CD4-positive, alpha-beta T cell treated with Interleukin-15 for 4 hours (primary cell): ENCODE measurements at regions not wholly inside any gene's neighbourhood (a gene's known extent, or its start where the extent isn't known, plus 50 kb on each side); places are given as distances from the start of the nearest gene placed in this dataset.
"Not testable (repeated sequence)": the region's sequence is repeated elsewhere in the genome, so short reads cannot be mapped to it uniquely, and the experiment has no call there.

ENCODE experiments used
- DNase-seq: peaks from one replicate; pipeline ENCODE4 v3.0.0-alpha.2; 2020; ENCODE audit warnings: low spot score

GRCh38 chr10:32217216-32217615 lies 129.7 kb downstream of the EPC1 start:
- no peak for DNase-seq

- DNase-seq, result not testable (repeated sequence)
Observed at GRCh38 chr10:32213838-32214237, 133.1 kb downstream of the EPC1 start.

GRCh38 chr10:32211046-32211363 lies 136.0 kb downstream of the EPC1 start:
- no peak for DNase-seq

GRCh38 chr10:32210306-32211045 lies 136.5 kb downstream of the EPC1 start:
- no peak for DNase-seq

DNA sequence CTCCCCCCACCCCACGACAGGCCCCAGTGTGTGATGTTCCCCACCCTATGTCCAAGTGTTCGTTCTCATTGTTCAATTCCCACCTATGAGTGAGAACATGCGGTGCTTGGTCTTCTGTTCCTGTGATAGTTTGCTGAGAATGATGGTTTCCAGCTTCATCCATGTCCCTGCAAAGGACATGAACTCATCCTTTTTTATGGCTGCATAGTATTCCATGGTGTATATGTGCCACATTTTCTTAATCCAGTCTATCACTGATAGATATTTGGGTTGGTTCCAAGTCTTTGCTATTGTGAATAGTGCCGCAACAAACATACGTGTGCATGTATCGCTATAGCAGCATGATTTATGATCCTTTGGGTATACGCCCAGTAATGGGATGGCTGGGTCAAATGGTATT lies 139.0 kb downstream of the EPC1 start:
- not testable (repeated sequence) for DNase-seq

- peak; percentile 51 for DNase-seq
Observed at GRCh38 chr10:32207544-32207943, 139.4 kb downstream of the EPC1 start.

GRCh38 chr10:32205670-32206069 lies 141.3 kb downstream of the EPC1 start:
- DNase-seq, result no peak

DNA sequence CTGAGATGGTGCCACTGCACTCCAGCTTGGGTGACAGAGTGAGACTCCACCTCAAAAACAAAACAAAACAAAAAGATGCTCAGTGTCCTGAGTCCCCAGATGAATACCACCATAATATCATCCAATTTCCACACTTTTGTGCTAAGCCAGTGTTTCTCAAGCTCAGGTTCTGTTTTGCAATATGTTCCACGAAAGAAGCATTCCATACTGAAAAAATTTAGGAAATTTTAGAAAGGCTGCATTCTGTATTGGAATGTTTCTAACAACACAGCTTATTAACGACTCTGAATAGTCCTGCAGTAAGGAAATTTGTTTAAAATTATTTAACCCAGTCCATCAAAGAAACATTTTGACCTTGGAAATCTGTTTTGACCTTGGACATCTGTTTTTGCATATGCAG lies 142.4 kb downstream of the EPC1 start:
- no peak for DNase-seq

GRCh38 chr10:32199714-32200394 lies 143.6 kb upstream of the KIF5B start:
- no peak for DNase-seq

DNA sequence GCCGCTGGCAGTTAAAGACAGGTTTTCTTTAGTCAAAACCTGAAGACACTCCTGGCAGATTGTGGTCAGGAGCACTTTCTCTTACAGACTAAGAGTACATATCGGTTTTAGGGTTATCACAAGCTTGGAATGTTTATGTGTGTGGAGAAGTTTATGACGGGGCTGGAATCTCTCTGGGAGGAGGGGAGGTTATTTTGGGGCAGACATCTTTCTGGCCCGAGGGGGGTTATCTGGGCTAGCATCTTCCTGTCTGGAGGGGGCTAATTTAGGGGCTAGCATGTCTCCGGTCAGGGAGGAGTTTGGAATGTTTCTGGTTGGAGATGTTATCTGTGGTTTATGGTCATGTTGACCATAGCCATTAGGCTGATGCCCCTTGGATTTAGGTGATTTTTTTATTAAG lies 141.2 kb upstream of the KIF5B start:
- DNase-seq, result no peak

GRCh38 chr10:32190890-32191491 lies 134.8 kb upstream of the KIF5B start:
- DNase-seq, result peak; percentile 51

DNA sequence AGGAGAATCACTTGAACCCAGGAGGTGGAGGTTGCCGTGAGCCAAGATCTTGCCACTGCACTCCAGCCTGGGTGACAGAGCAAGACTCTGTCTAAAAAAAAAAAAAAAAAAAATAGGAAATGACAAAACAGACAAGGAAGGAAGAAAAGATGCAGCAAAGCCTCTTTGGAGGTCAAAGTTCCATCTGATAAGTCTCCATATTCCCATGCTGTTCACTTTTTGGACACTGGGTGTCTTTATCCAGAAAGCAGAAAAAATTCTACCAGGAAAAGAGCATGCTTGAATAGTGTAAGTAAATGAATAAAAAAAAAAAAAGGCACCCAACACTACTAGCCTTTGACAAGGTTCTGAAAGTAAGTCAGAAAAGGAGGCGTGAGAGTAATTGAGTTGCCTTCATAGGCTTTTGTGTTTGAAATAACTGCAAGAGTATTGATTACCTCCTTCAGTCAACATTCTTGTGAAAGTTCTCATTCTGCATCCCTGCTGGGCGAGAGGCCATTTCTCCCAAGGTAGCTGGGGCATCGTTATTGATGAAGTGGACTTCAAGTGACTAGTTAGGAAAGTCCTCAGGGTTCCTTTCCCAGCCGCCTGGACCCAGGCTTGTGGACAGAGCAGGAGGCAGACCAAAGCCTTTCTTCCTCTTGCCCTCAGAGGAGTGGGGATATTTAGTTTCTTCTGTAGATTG lies 133.3 kb upstream of the KIF5B start:
- no peak for DNase-seq

DNA sequence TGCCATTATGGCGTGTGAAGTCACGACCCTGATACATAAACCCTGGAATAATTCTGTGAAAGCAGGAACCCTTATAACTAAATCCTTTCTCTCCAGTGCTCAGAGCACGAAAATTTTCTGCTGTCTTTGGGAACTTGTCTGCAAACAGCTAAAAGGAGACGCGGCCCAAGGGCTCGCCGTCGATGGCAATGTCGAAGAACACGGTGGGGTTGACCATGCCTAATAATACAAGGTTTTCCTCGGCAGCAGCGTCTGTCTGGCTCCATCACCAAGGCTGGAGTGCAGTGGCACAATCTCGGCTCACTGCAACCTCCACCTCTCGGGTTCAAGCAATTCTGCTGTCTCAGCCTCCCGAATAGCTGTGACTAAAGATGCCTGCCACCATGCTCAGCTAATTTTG lies 132.4 kb upstream of the KIF5B start:
- DNase-seq, result not testable (repeated sequence)

GRCh38 chr10:32187686-32188085 lies 131.5 kb upstream of the KIF5B start:
- DNase-seq, result no peak

GRCh38 chr10:32183652-32184051 lies 127.4 kb upstream of the KIF5B start:
- not testable (repeated sequence) for DNase-seq

- no peak for DNase-seq
Observed at GRCh38 chr10:32182476-32182875, 126.3 kb upstream of the KIF5B start.

DNA sequence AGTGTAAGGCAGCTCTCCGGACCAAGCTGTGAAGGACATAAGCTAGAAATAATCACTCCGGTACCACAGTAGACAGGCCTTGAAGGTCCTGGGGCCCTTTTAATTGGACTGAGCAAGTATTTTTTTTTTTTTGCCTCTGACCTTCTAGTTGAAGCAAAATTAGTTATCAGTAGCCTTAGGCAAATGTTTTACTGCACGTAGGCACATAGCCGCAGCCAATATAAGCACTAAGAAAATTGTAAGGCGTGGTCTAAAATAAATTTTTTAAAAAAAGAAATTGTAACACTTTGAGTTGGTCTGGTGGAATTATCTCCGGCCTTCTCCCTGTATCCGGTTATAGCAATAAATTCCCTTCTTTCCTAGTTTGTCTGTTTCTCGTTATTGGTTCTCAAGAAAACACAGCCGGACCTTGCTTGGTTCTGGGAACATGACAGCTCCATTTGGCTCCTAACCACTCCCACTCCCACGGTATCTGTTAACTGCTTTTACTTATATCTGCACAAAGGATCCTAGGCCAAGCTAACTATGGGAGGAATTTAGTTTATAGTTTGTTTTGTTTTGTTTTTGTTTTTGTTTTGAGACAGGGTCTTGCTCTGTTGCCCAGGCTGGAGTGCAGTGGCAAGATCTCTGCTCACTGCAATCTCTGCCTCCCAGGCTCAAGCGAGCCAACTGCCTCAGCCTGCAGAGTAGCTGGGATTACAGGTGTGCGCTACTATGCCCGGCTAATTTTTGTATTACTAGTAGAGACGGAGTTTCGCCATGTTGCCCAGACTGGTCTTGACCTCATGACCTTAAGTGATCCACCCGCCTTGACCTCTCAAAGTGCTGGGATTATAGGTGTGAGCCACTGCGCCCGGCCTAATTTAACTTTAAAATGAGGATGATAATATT lies 124.4 kb upstream of the KIF5B start:
- DNase-seq, result no peak

- DNase-seq, result no peak
Observed at GRCh38 chr10:32179836-32180235, 123.6 kb upstream of the KIF5B start.

DNA sequence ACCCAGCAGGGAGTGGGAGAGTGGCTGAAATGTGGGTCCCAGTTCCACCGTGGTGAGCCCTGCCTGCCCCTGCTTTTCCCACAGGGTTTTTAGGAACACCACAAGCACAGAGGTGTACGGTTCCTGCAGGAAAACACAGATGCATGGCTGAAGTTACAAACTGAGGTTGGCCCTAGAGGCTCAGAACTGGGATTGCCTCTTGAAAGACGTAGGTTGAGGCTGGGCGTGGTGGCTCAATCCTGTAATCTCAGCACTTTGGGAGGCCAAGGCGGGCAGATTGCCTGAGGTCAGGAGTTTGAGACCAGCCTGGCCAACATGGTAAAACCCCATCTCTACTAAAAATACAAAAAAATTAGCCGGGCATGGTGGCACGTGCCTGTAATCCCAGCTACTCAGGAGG lies 121.4 kb upstream of the KIF5B start:
- not testable (repeated sequence) for DNase-seq

- no peak for DNase-seq
Observed at GRCh38 chr10:32175629-32176028, 119.4 kb upstream of the KIF5B start.

DNA sequence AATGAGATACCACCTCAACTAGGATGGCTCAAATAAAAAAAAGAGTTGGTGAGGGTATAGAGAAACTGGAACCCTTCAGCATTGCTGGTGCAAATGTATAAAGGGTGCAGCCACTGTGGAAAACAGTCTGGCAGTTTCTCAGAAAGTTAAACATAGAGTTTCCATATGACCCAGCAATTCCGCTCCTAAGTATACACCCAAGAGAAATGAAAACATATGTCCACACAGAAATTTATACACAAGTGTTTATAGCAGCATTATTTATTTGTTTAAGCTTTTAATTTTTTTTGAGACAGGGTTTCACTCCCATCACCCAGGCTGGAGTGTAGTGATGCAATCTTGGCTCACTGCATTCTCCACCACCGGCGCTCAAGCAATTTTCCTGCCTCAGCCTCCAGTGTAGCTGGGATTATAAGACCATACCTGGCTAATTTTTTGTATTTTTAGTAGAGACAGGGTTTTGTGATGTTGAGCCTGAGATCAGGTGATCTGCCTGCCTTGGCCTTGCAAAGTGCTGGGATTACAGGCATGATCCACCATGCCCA lies 118.2 kb upstream of the KIF5B start:
- DNase-seq, result no peak

DNA sequence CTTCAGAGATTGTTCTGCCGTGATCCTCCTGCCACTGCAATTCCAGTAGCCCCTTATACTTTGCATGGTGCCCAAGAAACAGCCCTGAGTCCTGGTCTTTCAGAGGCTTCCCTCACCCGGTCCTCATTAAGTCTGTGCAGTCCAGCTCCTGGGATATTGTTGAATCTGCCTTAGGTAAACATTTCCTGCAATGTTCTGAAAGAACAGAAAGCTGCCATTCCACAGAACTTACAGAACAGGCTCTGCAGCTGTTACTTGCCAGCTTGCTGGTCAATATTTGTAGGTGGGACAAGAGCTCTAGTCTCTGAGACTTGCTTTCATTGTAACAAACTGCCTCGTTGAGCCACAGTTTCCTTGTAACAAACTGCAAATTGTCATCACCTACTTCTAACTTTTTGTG lies 115.0 kb upstream of the KIF5B start:
- no peak for DNase-seq
